Ectodermal cell (in vitro differentiated cells): ENCODE measurements at regions not wholly inside any gene's neighbourhood (a gene's known extent, or its start where the extent isn't known, plus 50 kb on each side); places are given as distances from the start of the nearest gene placed in this dataset.

ENCODE experiments used
- H3K27ac ChIP-seq: 2 replicates; pipeline ENCODE4 v1.7.0; 2013; ENCODE audit warnings: mild to moderate bottlenecking, low read depth, low read length; ENCODE audit not compliant: insufficient read depth, poor library complexity, severe bottlenecking
- H3K27me3 ChIP-seq: 2 replicates; pipeline ENCODE4 v1.7.0; 2013; ENCODE audit warnings: mild to moderate bottlenecking, low read length; ENCODE audit not compliant: insufficient read depth, control insufficient read depth, poor library complexity, severe bottlenecking
- H3K36me3 ChIP-seq: one replicate; pipeline ENCODE4 v1.7.0; 2013; ENCODE audit warnings: low read length; ENCODE audit not compliant: control insufficient read depth, insufficient read depth
- H3K4me1 ChIP-seq: one replicate; pipeline ENCODE4 v1.7.0; 2013; ENCODE audit warnings: low read length; ENCODE audit not compliant: control insufficient read depth, insufficient read depth
- H3K4me3 ChIP-seq: 2 replicates; pipeline ENCODE4 v1.7.0; 2013; ENCODE audit warnings: low read depth, low read length, control low read depth; ENCODE audit not compliant: insufficient read depth
- H3K9me3 ChIP-seq: 2 replicates; pipeline ENCODE4 v1.7.0; 2013; ENCODE audit warnings: mild to moderate bottlenecking, low read length, moderate library complexity; ENCODE audit not compliant: control insufficient read depth
- WGBS, 2 experiments: methylation state at CpG; one replicate each; pipeline ENCODE4 v1.1.7; 2013; ENCODE audit warnings: missing lambda C conversion rate in 2 of 2; 5-methylcytosine and 5-hydroxymethylcytosine counted together

GRCh38 chr4:184292465-184292867, 74.8 kb upstream of the ENPP6 start:
- Histone ChIP-seq H3K4me3 (no peak overlapping the region), H3K36me3 (no peaks in the 10 kb centered on the region), H3K9me3 (no peaks in the 10 kb centered on the region), H3K27ac (no peak overlapping the region), H3K4me1 (peaks cover 7% of the 10 kb centered on the region), H3K27me3 (no peaks in the 10 kb centered on the region)
- WGBS, 2 experiments: 90 to 93% methylated on average over 3 of the region's 3 CpGs

- Histone ChIP-seq H3K9me3 (no peaks in the 10 kb centered on the region), H3K4me3 (no peak overlapping the region), H3K27me3 (no peaks in the 10 kb centered on the region), H3K36me3 (no peaks in the 10 kb centered on the region), H3K27ac (no peak overlapping the region), H3K4me1 (peaks cover 7% of the 10 kb centered on the region)
- 92 to 95% methylated on average over 2 to 3 of the region's 3 CpGs for WGBS, 2 experiments
Observed at GRCh38 chr4:184289179-184289535, 71.5 kb upstream of the ENPP6 start.

- no peak overlapping the region for H3K27ac ChIP-seq
Observed at GRCh38 chr4:184288451-184289178, 70.9 kb upstream of the ENPP6 start.

GRCh38 chr4:184287697-184288255, 70.1 kb upstream of the ENPP6 start:
- 54 to 61% methylated on average over 5 of the region's 5 CpGs for WGBS, 2 experiments
- no peaks in the 10 kb centered on the region for H3K9me3 ChIP-seq
- no peaks in the 10 kb centered on the region for H3K36me3 ChIP-seq
- no peak overlapping the region for H3K4me3 ChIP-seq
- H3K4me1 ChIP-seq: no peaks in the 10 kb centered on the region
- H3K27me3 ChIP-seq: no peaks in the 10 kb centered on the region
- H3K27ac ChIP-seq: no peak overlapping the region

More at GRCh38 chr4:184288451-184289178, 70.9 kb upstream of the ENPP6 start:
- WGBS, 2 experiments: 88% methylated on average over 13 of the region's 14 CpGs
- no peaks in the 10 kb centered on the region for H3K9me3 ChIP-seq
- no peaks in the 10 kb centered on the region for H3K27me3 ChIP-seq
- no peaks in the 10 kb centered on the region for H3K36me3 ChIP-seq
- H3K4me1 ChIP-seq: peaks cover 5% of the 10 kb centered on the region
- H3K4me3 ChIP-seq: no peak overlapping the region

GRCh38 chr4:184286358-184286757, 68.7 kb upstream of the ENPP6 start:
- WGBS, 2 experiments: 89 to 92% methylated on average over 4 of the region's 4 CpGs
- H3K27me3 ChIP-seq: no peaks in the 10 kb centered on the region
- no peak overlapping the region for H3K4me3 ChIP-seq
- no peaks in the 10 kb centered on the region for H3K9me3 ChIP-seq
- H3K27ac ChIP-seq: no peak overlapping the region
- no peaks in the 10 kb centered on the region for H3K4me1 ChIP-seq
- H3K36me3 ChIP-seq: no peaks in the 10 kb centered on the region

GRCh38 chr4:184284742-184285141, 67.1 kb upstream of the ENPP6 start:
- Histone ChIP-seq H3K27me3 (no peaks in the 10 kb centered on the region), H3K27ac (no peak overlapping the region), H3K4me3 (no peak overlapping the region), H3K36me3 (no peaks in the 10 kb centered on the region), H3K4me1 (no peaks in the 10 kb centered on the region), H3K9me3 (no peaks in the 10 kb centered on the region)
- WGBS, 2 experiments: 90 to 91% methylated on average over 1 to 2 of the region's 2 CpGs

GRCh38 chr4:184284336-184284690, 66.6 kb upstream of the ENPP6 start:
- H3K36me3 ChIP-seq: no peaks in the 10 kb centered on the region
- H3K4me3 ChIP-seq: no peak overlapping the region
- no peaks in the 10 kb centered on the region for H3K27me3 ChIP-seq
- H3K27ac ChIP-seq: no peak overlapping the region
- no peaks in the 10 kb centered on the region for H3K9me3 ChIP-seq
- WGBS, 2 experiments: 92 to 93% methylated on average over 8 of the region's 8 CpGs
- H3K4me1 ChIP-seq: no peaks in the 10 kb centered on the region

- no peaks in the 10 kb centered on the region for H3K27me3 ChIP-seq
- 92 to 94% methylated on average over 28 of the region's 28 CpGs for WGBS, 2 experiments
- H3K36me3 ChIP-seq: no peaks in the 10 kb centered on the region
- H3K27ac ChIP-seq: no peak overlapping the region
- H3K9me3 ChIP-seq: no peaks in the 10 kb centered on the region
- H3K4me3 ChIP-seq: no peak overlapping the region
- H3K4me1 ChIP-seq: no peaks in the 10 kb centered on the region
Observed at GRCh38 chr4:184283659-184284335, 66.1 kb upstream of the ENPP6 start.

- no peak overlapping the region for H3K4me3 ChIP-seq
- 94 to 95% methylated on average over 9 of the region's 9 CpGs for WGBS, 2 experiments
- H3K4me1 ChIP-seq: no peaks in the 10 kb centered on the region
- H3K27me3 ChIP-seq: no peaks in the 10 kb centered on the region
- no peaks in the 10 kb centered on the region for H3K9me3 ChIP-seq
- H3K27ac ChIP-seq: no peak overlapping the region
- no peaks in the 10 kb centered on the region for H3K36me3 ChIP-seq
Observed at GRCh38 chr4:184282895-184283654, 65.4 kb upstream of the ENPP6 start.

GRCh38 chr4:184282251-184282713, 64.6 kb upstream of the ENPP6 start:
- H3K27ac ChIP-seq: no peak overlapping the region
- no peaks in the 10 kb centered on the region for H3K4me1 ChIP-seq
- no peak overlapping the region for H3K4me3 ChIP-seq
- WGBS, 2 experiments: 87 to 90% methylated on average over 8 of the region's 8 CpGs
- no peaks in the 10 kb centered on the region for H3K27me3 ChIP-seq
- H3K36me3 ChIP-seq: no peaks in the 10 kb centered on the region
- no peaks in the 10 kb centered on the region for H3K9me3 ChIP-seq
